PC-3 (cell line): ENCODE measurements at regions not wholly inside any gene's neighbourhood (a gene's known extent, or its start where the extent isn't known, plus 50 kb on each side); places are given as distances from the start of the nearest gene placed in this dataset.

Experiments used
- ATAC-seq: fragments of 200-7000 bp; cut with Tn5 transposase; 2 replicates; pipeline ENCODE4 v1.9.1; 2020; ENCODE audit warnings: mild to moderate bottlenecking, moderate library complexity
- BruUV-seq: library from RNA; stranded (reverse); fragments of 400-500 nt; replicated peaks from 2 replicates; lab custom pipeline; 2021; lab: Mats Ljungman, UMichigan
- CTCF ChIA-PET: fragments of 300-600 bp; sonication (Branson Sonifier 250); formaldehyde crosslinking; loops from one replicate; lab custom pipeline; 2022; ENCODE audit warnings: antibody characterized with exemption; lab: Charles Lee
- POLR2A ChIA-PET: fragments of 300-600 bp; sonication (Branson Sonifier 250); formaldehyde crosslinking; loops from one replicate; lab custom pipeline; 2022; ENCODE audit warnings: antibody characterized with exemption; ENCODE audit not compliant: unreplicated experiment; lab: Charles Lee
- DNase-seq: peaks from one replicate; pipeline ENCODE4 v3.0.0-alpha.2; 2015
- H2AFZ ChIP-seq: fragments of 300-600 bp; sonication (generic); 2 replicates; pipeline ENCODE4 v1.6.0; 2016; ENCODE audit warnings: antibody characterized with exemption, low read length
- H3F3A ChIP-seq: fragments of 300-600 bp; sonication (generic); one replicate; pipeline ENCODE4 v1.6.0; 2017; ENCODE audit warnings: antibody characterized with exemption, low read length, control low read depth, mild to moderate bottlenecking; ENCODE audit not compliant: unreplicated experiment
- H3K27ac ChIP-seq: fragments of 300-600 bp; sonication (generic); 2 replicates; pipeline ENCODE4 v1.5.1; 2016; ENCODE audit warnings: mild to moderate bottlenecking, low read length
- H3K27me3 ChIP-seq: fragments of 300-600 bp; sonication (generic); 2 replicates; pipeline ENCODE4 v1.6.1; 2016; ENCODE audit warnings: low read length, mixed read lengths
- H3K36me3 ChIP-seq: fragments of 300-600 bp; sonication (generic); 2 replicates; pipeline ENCODE4 v1.6.1; 2016; ENCODE audit warnings: low read depth, mixed run types, low read length, mixed read lengths
- H3K4me1 ChIP-seq: fragments of 300-600 bp; sonication (generic); 2 replicates; pipeline ENCODE4 v1.5.1; 2016; ENCODE audit warnings: low read length; ENCODE audit not compliant: insufficient read depth
- H3K4me2 ChIP-seq: fragments of 300-600 bp; sonication (generic); 2 replicates; pipeline ENCODE4 v1.6.0; 2016; ENCODE audit warnings: low read length
- H3K4me3 ChIP-seq: fragments of 300-600 bp; sonication (generic); 2 replicates; pipeline ENCODE4 v1.5.1; 2016; ENCODE audit warnings: mild to moderate bottlenecking, low read length, mixed read lengths
- H3K79me2 ChIP-seq: fragments of 300-600 bp; sonication (generic); 2 replicates; pipeline ENCODE4 v1.6.1; 2017; ENCODE audit warnings: low read length, mixed read lengths
- H3K9ac ChIP-seq: fragments of 300-600 bp; sonication (generic); 2 replicates; pipeline ENCODE4 v1.6.0; 2016; ENCODE audit warnings: mild to moderate bottlenecking, low read length
- H3K9me2 ChIP-seq: fragments of 300-600 bp; sonication (generic); replicated peaks from 2 replicates; pipeline ENCODE4 v1.6.1; 2016; ENCODE audit warnings: mixed run types, low read length, mixed read lengths
- H3K9me3 ChIP-seq: fragments of 300-600 bp; sonication (generic); 2 replicates; pipeline ENCODE4 v1.6.1; 2016; ENCODE audit warnings: low read length, mixed read lengths
- H4K20me1 ChIP-seq: fragments of 300-600 bp; sonication (generic); 2 replicates; pipeline ENCODE4 v1.6.1; 2016; ENCODE audit warnings: low read length, mixed read lengths
- EZH2 ChIP-seq: fragments of 300-600 bp; sonication (generic); IDR thresholded peaks from one replicate; pipeline ENCODE4 v1.6.1; 2017; ENCODE audit warnings: antibody characterized with exemption, mild to moderate bottlenecking, low read length; ENCODE audit not compliant: unreplicated experiment
- EZH2phosphoT487 ChIP-seq: fragments of 300-600 bp; sonication (generic); IDR thresholded peaks from 2 replicates; pipeline ENCODE4 v1.6.1; 2018; ENCODE audit warnings: mild to moderate bottlenecking, antibody characterized with exemption, low read length, borderline replicate concordance
- intact Hi-C: fragments of 100-400 bp; cut with micrococcal nuclease; formaldehyde crosslinking; loops from 2 replicates; pipeline ENCODE4 v1.9.0; 2023
- TF ChIP-seq, protein P1 (sequence below): fragments of 300-600 bp; sonication (generic); conservative IDR thresholded peaks from 2 replicates; pipeline ENCODE4 v1.5.1; 2017; ENCODE audit warnings: antibody characterized with exemption, low read depth, mild to moderate bottlenecking, low read length

- BruUV-seq: no TSS peak
These were observed 94.4 kb downstream of the ADRB2 start for GRCh38 chr5:148920646-148921288.

DNA sequence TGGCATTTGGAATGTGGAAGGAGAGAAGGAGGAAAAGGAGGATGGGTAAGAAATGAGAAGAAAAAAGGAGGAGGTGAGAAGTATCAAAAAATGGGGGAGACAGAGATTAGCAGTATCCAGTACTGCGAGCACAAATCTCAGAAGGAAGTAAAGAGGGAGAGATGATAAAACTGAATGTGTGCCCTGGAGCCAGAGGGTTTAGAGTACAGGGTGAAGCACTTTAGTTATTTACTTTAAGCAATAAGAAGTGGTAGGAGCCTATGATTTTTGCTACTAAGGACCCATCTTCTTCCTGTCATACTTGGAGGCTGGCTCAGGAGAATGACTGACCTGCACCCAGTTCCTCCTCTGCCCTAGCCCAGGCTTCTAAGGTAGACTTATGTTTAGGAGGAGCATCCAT, 94.9 kb downstream of the ADRB2 start:
- ATAC-seq (no peak), DNase-seq (no peak)
- no peaks in the 10 kb centered on the region for H3F3A ChIP-seq
- H4K20me1 ChIP-seq: no peaks in the 10 kb centered on the region
- no peak overlapping the region for H3K9ac ChIP-seq
- CTCF ChIA-PET: no interaction called here
- H3K27me3 ChIP-seq: no peaks in the 10 kb centered on the region
- H2AFZ ChIP-seq: no peak overlapping the region
- no peak overlapping the region for H3K4me2 ChIP-seq
- intact Hi-C loops: no loop called here
- H3K9me3 ChIP-seq: no peaks in the 10 kb centered on the region
- H3K79me2 ChIP-seq: no peaks in the 10 kb centered on the region
- no peaks in the 10 kb centered on the region for H3K9me2 ChIP-seq
- TF ChIP-seq EZH2 (no peak), EZH2phosphoT487 (no peak)
- TF ChIP-seq, protein P1, sequence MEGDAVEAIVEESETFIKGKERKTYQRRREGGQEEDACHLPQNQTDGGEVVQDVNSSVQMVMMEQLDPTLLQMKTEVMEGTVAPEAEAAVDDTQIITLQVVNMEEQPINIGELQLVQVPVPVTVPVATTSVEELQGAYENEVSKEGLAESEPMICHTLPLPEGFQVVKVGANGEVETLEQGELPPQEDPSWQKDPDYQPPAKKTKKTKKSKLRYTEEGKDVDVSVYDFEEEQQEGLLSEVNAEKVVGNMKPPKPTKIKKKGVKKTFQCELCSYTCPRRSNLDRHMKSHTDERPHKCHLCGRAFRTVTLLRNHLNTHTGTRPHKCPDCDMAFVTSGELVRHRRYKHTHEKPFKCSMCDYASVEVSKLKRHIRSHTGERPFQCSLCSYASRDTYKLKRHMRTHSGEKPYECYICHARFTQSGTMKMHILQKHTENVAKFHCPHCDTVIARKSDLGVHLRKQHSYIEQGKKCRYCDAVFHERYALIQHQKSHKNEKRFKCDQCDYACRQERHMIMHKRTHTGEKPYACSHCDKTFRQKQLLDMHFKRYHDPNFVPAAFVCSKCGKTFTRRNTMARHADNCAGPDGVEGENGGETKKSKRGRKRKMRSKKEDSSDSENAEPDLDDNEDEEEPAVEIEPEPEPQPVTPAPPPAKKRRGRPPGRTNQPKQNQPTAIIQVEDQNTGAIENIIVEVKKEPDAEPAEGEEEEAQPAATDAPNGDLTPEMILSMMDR: no peak
- BruUV-seq: no TSS peak
- POLR2A ChIA-PET: no interaction called here
- H3K4me1 ChIP-seq: peaks cover 12% of the 10 kb centered on the region
- H3K27ac ChIP-seq: no peak overlapping the region
- no peaks in the 10 kb centered on the region for H3K36me3 ChIP-seq
- H3K4me3 ChIP-seq: no peak overlapping the region

More at GRCh38 chr5:148920646-148921288, 94.4 kb downstream of the ADRB2 start:
- no peaks in the 10 kb centered on the region for H3K79me2 ChIP-seq
- H3K4me1 ChIP-seq: peaks cover 17% of the 10 kb centered on the region
- no peak overlapping the region for H3K27ac ChIP-seq
- no peaks in the 10 kb centered on the region for H3K27me3 ChIP-seq
- H3K9me3 ChIP-seq: no peaks in the 10 kb centered on the region
- ChIA-PET POLR2A (no interaction called here), CTCF (no interaction called here)
- DNase-seq (no peak), ATAC-seq (no peak)
- H3K4me3 ChIP-seq: no peak overlapping the region
- no peaks in the 10 kb centered on the region for H3K36me3 ChIP-seq
- intact Hi-C loops: no loop called here
- H3K9me2 ChIP-seq: no peaks in the 10 kb centered on the region
- TF ChIP-seq, protein P1: no peak
- TF ChIP-seq EZH2phosphoT487: no peak
- TF ChIP-seq EZH2: no peak
- no peaks in the 10 kb centered on the region for H3F3A ChIP-seq
- H2AFZ ChIP-seq: no peak overlapping the region
- H3K4me2 ChIP-seq: no peak overlapping the region
- no peak overlapping the region for H3K9ac ChIP-seq
- no peaks in the 10 kb centered on the region for H4K20me1 ChIP-seq

- BruUV-seq: no TSS peak
- CTCF ChIA-PET: no interaction called here
These were observed 96.2 kb downstream of the ADRB2 start for GRCh38 chr5:148922606-148923005.

More at GRCh38 chr5:148922606-148923005, 96.2 kb downstream of the ADRB2 start:
- TF ChIP-seq EZH2 (no peak), EZH2phosphoT487 (no peak)
- TF ChIP-seq, protein P1: no peak
- no peaks in the 10 kb centered on the region for H3F3A ChIP-seq
- no peaks in the 10 kb centered on the region for H3K27me3 ChIP-seq
- no peak overlapping the region for H2AFZ ChIP-seq
- DNase-seq: no peak
- H3K9me3 ChIP-seq: no peaks in the 10 kb centered on the region
- no peak overlapping the region for H3K9ac ChIP-seq
- no peaks in the 10 kb centered on the region for H4K20me1 ChIP-seq
- H3K4me1 ChIP-seq: peaks cover 12% of the 10 kb centered on the region
- H3K9me2 ChIP-seq: no peaks in the 10 kb centered on the region
- POLR2A ChIA-PET: no interaction called here
- no peak overlapping the region for H3K4me3 ChIP-seq
- no peaks in the 10 kb centered on the region for H3K36me3 ChIP-seq
- intact Hi-C loops: no loop called here
- H3K79me2 ChIP-seq: no peaks in the 10 kb centered on the region
- ATAC-seq: no peak
- no peak overlapping the region for H3K27ac ChIP-seq
- no peak overlapping the region for H3K4me2 ChIP-seq
